ENCODE measurements at regions not wholly inside any gene's neighbourhood (a gene's known extent, or its start where the extent isn't known, plus 50 kb on each side); places are given as distances from the start of the nearest gene placed in this dataset.
"Not testable (repeated sequence)": the region's sequence is repeated elsewhere in the genome, so short reads cannot be mapped to it uniquely, and the experiment has no call there.

- H3K9me3 ChIP-seq (replicated peaks; ENCODE audit: control insufficient read depth, low read depth, low read length) = no peaks in the 10 kb centered on the region
- H3K4me1 ChIP-seq (ENCODE audit: control insufficient read depth, insufficient read depth, low read length) = no peaks in the 10 kb centered on the region
- no CpG with 5 or more reads among the region's 3 CpGs for WGBS (ENCODE audit: insufficient coverage)
- no peaks in the 10 kb centered on the region for H3K36me3 ChIP-seq (ENCODE audit: control insufficient read depth, insufficient read depth, low read length)
- H3K4me3 ChIP-seq (ENCODE audit: low read length) = no peak overlapping the region
- H3K27me3 ChIP-seq (ENCODE audit: control insufficient read depth, insufficient read depth, low read length) = no peaks in the 10 kb centered on the region
- no peak for DNase-seq
- H3K27ac ChIP-seq (ENCODE audit: low read length) = no peak overlapping the region
These were observed 921.7 kb downstream of the TBL1XR1 start for GRCh38 chr3:176275538-176275937.

- Histone ChIP-seq H3K27me3 (ENCODE audit: control insufficient read depth, insufficient read depth, low read length) (no peaks in the 10 kb centered on the region), H3K4me3 (ENCODE audit: low read length) (no peak overlapping the region), H3K36me3 (ENCODE audit: control insufficient read depth, insufficient read depth, low read length) (no peaks in the 10 kb centered on the region), H3K4me1 (ENCODE audit: control insufficient read depth, insufficient read depth, low read length) (no peaks in the 10 kb centered on the region), H3K9me3 (replicated peaks; ENCODE audit: control insufficient read depth, low read depth, low read length) (no peaks in the 10 kb centered on the region), H3K27ac (ENCODE audit: low read length) (no peak overlapping the region)
- WGBS (ENCODE audit: insufficient coverage) = 91% methylated on average over 1 of the region's 2 CpGs
- no peak for DNase-seq
These were observed 922.2 kb downstream of the TBL1XR1 start for GRCh38 chr3:176275113-176275512.

- Histone ChIP-seq H3K9me3 (replicated peaks; ENCODE audit: control insufficient read depth, low read depth, low read length) (no peaks in the 10 kb centered on the region), H3K36me3 (ENCODE audit: control insufficient read depth, insufficient read depth, low read length) (no peaks in the 10 kb centered on the region), H3K27me3 (ENCODE audit: control insufficient read depth, insufficient read depth, low read length) (no peaks in the 10 kb centered on the region), H3K27ac (ENCODE audit: low read length) (no peak overlapping the region), H3K4me1 (ENCODE audit: control insufficient read depth, insufficient read depth, low read length) (no peaks in the 10 kb centered on the region), H3K4me3 (ENCODE audit: low read length) (no peak overlapping the region)
- WGBS (ENCODE audit: insufficient coverage) = 65% methylated on average over 5 of the region's 5 CpGs
- DNase-seq = no peak
These were observed 923.1 kb downstream of the TBL1XR1 start for GRCh38 chr3:176274161-176274560.

- no peak overlapping the region for H3K4me3 ChIP-seq (ENCODE audit: low read length)
- H3K4me1 ChIP-seq (ENCODE audit: control insufficient read depth, insufficient read depth, low read length) = no peaks in the 10 kb centered on the region
- peaks cover 4% of the 10 kb centered on the region for H3K9me3 ChIP-seq (replicated peaks; ENCODE audit: control insufficient read depth, low read depth, low read length)
- no peak overlapping the region for H3K27ac ChIP-seq (ENCODE audit: low read length)
- no peaks in the 10 kb centered on the region for H3K27me3 ChIP-seq (ENCODE audit: control insufficient read depth, insufficient read depth, low read length)
- DNase-seq = no peak
- no peaks in the 10 kb centered on the region for H3K36me3 ChIP-seq (ENCODE audit: control insufficient read depth, insufficient read depth, low read length)
- 97% methylated on average over 7 of the region's 8 CpGs for WGBS (ENCODE audit: insufficient coverage)
These were observed 935.2 kb downstream of the TBL1XR1 start for GRCh38 chr3:176262071-176262470.

- H3K4me3 ChIP-seq (ENCODE audit: low read length) = no peak overlapping the region
- H3K27me3 ChIP-seq (ENCODE audit: control insufficient read depth, insufficient read depth, low read length) = no peaks in the 10 kb centered on the region
- no peaks in the 10 kb centered on the region for H3K36me3 ChIP-seq (ENCODE audit: control insufficient read depth, insufficient read depth, low read length)
- H3K4me1 ChIP-seq (ENCODE audit: control insufficient read depth, insufficient read depth, low read length) = no peaks in the 10 kb centered on the region
- WGBS (ENCODE audit: insufficient coverage) = no CpG with 5 or more reads among the region's 3 CpGs
- no peak overlapping the region for H3K27ac ChIP-seq (ENCODE audit: low read length)
- no peaks in the 10 kb centered on the region for H3K9me3 ChIP-seq (replicated peaks; ENCODE audit: control insufficient read depth, low read depth, low read length)
- DNase-seq = peak; percentile 92
These were observed 950.1 kb downstream of the TBL1XR1 start for GRCh38 chr3:176247191-176247590.

GRCh38 chr3:176219970-176220369 is 977.3 kb downstream of the TBL1XR1 start:
- no peaks in the 10 kb centered on the region for H3K27me3 ChIP-seq (ENCODE audit: control insufficient read depth, insufficient read depth, low read length)
- WGBS (ENCODE audit: insufficient coverage) = 83% methylated on average over 2 of the region's 4 CpGs
- no peak overlapping the region for H3K4me3 ChIP-seq (ENCODE audit: low read length)
- no peaks in the 10 kb centered on the region for H3K9me3 ChIP-seq (replicated peaks; ENCODE audit: control insufficient read depth, low read depth, low read length)
- no peak for DNase-seq
- no peaks in the 10 kb centered on the region for H3K4me1 ChIP-seq (ENCODE audit: control insufficient read depth, insufficient read depth, low read length)
- H3K36me3 ChIP-seq (ENCODE audit: control insufficient read depth, insufficient read depth, low read length) = no peaks in the 10 kb centered on the region
- no peak overlapping the region for H3K27ac ChIP-seq (ENCODE audit: low read length)

GRCh38 chr3:176214758-176215157 is 982.5 kb downstream of the TBL1XR1 start:
- H3K36me3 ChIP-seq (ENCODE audit: control insufficient read depth, insufficient read depth, low read length) = no peaks in the 10 kb centered on the region
- H3K9me3 ChIP-seq (replicated peaks; ENCODE audit: control insufficient read depth, low read depth, low read length) = no peaks in the 10 kb centered on the region
- H3K4me1 ChIP-seq (ENCODE audit: control insufficient read depth, insufficient read depth, low read length) = no peaks in the 10 kb centered on the region
- H3K27me3 ChIP-seq (ENCODE audit: control insufficient read depth, insufficient read depth, low read length) = no peaks in the 10 kb centered on the region
- no peak overlapping the region for H3K27ac ChIP-seq (ENCODE audit: low read length)
- H3K4me3 ChIP-seq (ENCODE audit: low read length) = no peak overlapping the region
- no peak for DNase-seq
- WGBS (ENCODE audit: insufficient coverage) = no CpG with 5 or more reads among the region's 1 CpG

- not testable (repeated sequence) for H3K27ac ChIP-seq (ENCODE audit: low read length); H3K36me3 ChIP-seq (ENCODE audit: control insufficient read depth, insufficient read depth, low read length); H3K4me1 ChIP-seq (ENCODE audit: control insufficient read depth, insufficient read depth, low read length); H3K4me3 ChIP-seq (ENCODE audit: low read length); H3K9me3 ChIP-seq (replicated peaks; ENCODE audit: control insufficient read depth, low read depth, low read length); H3K27me3 ChIP-seq (ENCODE audit: control insufficient read depth, insufficient read depth, low read length); DNase-seq
- 99% methylated on average over 13 of the region's 27 CpGs for WGBS (ENCODE audit: insufficient coverage)
These were observed 984.0 kb downstream of the TBL1XR1 start for GRCh38 chr3:176213314-176213713.

- Histone ChIP-seq H3K27me3 (ENCODE audit: control insufficient read depth, insufficient read depth, low read length) (no peaks in the 10 kb centered on the region), H3K4me3 (ENCODE audit: low read length) (no peak overlapping the region), H3K36me3 (ENCODE audit: control insufficient read depth, insufficient read depth, low read length) (no peaks in the 10 kb centered on the region), H3K9me3 (replicated peaks; ENCODE audit: control insufficient read depth, low read depth, low read length) (no peaks in the 10 kb centered on the region), H3K4me1 (ENCODE audit: control insufficient read depth, insufficient read depth, low read length) (no peaks in the 10 kb centered on the region), H3K27ac (ENCODE audit: low read length) (no peak overlapping the region)
- WGBS (ENCODE audit: insufficient coverage) = 83% methylated on average over 1 of the region's 2 CpGs
- no peak for DNase-seq
These were observed 988.4 kb downstream of the TBL1XR1 start for GRCh38 chr3:176208915-176209314.

GRCh38 chr3:176208283-176208682 is 989.0 kb downstream of the TBL1XR1 start:
- Histone ChIP-seq H3K4me1 (ENCODE audit: control insufficient read depth, insufficient read depth, low read length) (no peaks in the 10 kb centered on the region), H3K9me3 (replicated peaks; ENCODE audit: control insufficient read depth, low read depth, low read length) (no peaks in the 10 kb centered on the region), H3K27ac (ENCODE audit: low read length) (no peak overlapping the region), H3K4me3 (ENCODE audit: low read length) (no peak overlapping the region), H3K27me3 (ENCODE audit: control insufficient read depth, insufficient read depth, low read length) (no peaks in the 10 kb centered on the region), H3K36me3 (ENCODE audit: control insufficient read depth, insufficient read depth, low read length) (no peaks in the 10 kb centered on the region)
- no CpG with 5 or more reads among the region's 1 CpG for WGBS (ENCODE audit: insufficient coverage)
- no peak for DNase-seq

- no peak overlapping the region for H3K27ac ChIP-seq (ENCODE audit: low read length)
These were observed 990.5 kb downstream of the TBL1XR1 start for GRCh38 chr3:176206809-176207208.

More at GRCh38 chr3:176206809-176207208, 990.5 kb downstream of the TBL1XR1 start:
- H3K27me3 ChIP-seq (ENCODE audit: control insufficient read depth, insufficient read depth, low read length) = no peaks in the 10 kb centered on the region
- WGBS (ENCODE audit: insufficient coverage) = no CpG with 5 or more reads among the region's 2 CpGs
- no peaks in the 10 kb centered on the region for H3K36me3 ChIP-seq (ENCODE audit: control insufficient read depth, insufficient read depth, low read length)
- H3K4me3 ChIP-seq (ENCODE audit: low read length) = no peak overlapping the region
- no peaks in the 10 kb centered on the region for H3K4me1 ChIP-seq (ENCODE audit: control insufficient read depth, insufficient read depth, low read length)
- no peaks in the 10 kb centered on the region for H3K9me3 ChIP-seq (replicated peaks; ENCODE audit: control insufficient read depth, low read depth, low read length)
- no peak for DNase-seq

Data from muscle of leg (tissue), 3 donors.